Endothelial cell (in vitro differentiated cells): ENCODE measurements at regions not wholly inside any gene's neighbourhood (a gene's known extent, or its start where the extent isn't known, plus 50 kb on each side); places are given as distances from the start of the nearest gene placed in this dataset.
"Not testable (repeated sequence)": the region's sequence is repeated elsewhere in the genome, so short reads cannot be mapped to it uniquely, and the experiment has no call there.

ENCODE experiments used
- DNase-seq: peaks from one replicate; pipeline ENCODE4 v3.0.0; 2021; ENCODE audit warnings: low spot score
- H3K27ac Mint-ChIP-seq: one replicate; pipeline ENCODE4 v1.8.0; 2021; ENCODE audit warnings: mixed read lengths, inconsistent platforms; ENCODE audit not compliant: unreplicated experiment
- H3K27me3 Mint-ChIP-seq: one replicate; pipeline ENCODE4 v1.8.0; 2021; ENCODE audit warnings: mild to moderate bottlenecking, moderate library complexity, mixed read lengths, inconsistent platforms; ENCODE audit not compliant: unreplicated experiment
- H3K36me3 Mint-ChIP-seq: one replicate; pipeline ENCODE4 v1.8.0; 2021; ENCODE audit warnings: mild to moderate bottlenecking, low read depth, mixed read lengths, inconsistent platforms; ENCODE audit not compliant: unreplicated experiment
- H3K4me1 Mint-ChIP-seq: one replicate; pipeline ENCODE4 v1.8.0; 2021; ENCODE audit warnings: mild to moderate bottlenecking, mixed read lengths, inconsistent platforms; ENCODE audit not compliant: unreplicated experiment
- H3K4me3 Mint-ChIP-seq: one replicate; pipeline ENCODE4 v1.8.0; 2021; ENCODE audit warnings: mild to moderate bottlenecking, mixed read lengths, inconsistent platforms; ENCODE audit not compliant: unreplicated experiment
- H3K9me3 Mint-ChIP-seq: one replicate; pipeline ENCODE4 v1.8.0; 2021; ENCODE audit warnings: mixed read lengths, inconsistent platforms; ENCODE audit not compliant: unreplicated experiment
- TF ChIP-seq, protein P1 (sequence below): fragments of 200-600 bp; sonication (generic); IDR thresholded peaks from one replicate; pipeline ENCODE4 v1.5.0; 2021; ENCODE audit warnings: antibody characterized with exemption; ENCODE audit not compliant: unreplicated experiment

DNA sequence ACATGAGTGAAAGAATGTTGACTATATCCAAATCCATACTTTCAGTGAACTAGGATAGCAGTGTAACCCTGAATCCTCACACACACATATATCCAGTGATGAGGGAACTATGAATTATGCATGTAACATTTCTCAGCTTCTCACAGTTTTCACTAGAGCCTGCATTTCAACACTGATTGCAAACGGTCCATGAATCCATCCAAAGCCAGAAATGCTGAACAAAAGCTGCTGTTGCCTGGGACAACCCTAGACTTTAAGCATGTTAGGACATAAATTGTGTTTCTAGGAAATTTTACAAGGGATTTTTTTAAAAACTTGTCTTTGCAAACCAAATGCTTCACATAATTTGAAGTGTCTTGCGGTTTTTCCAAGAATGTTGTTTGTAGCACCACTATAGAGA is 2010.0 kb upstream of the WWC1 start:
- Mint-ChIP-seq H3K9me3 (no peaks in the 10 kb centered on the region), H3K27me3 (peaks cover 2% of the 10 kb centered on the region), H3K4me3 (no peak overlapping the region), H3K27ac (no peak overlapping the region), H3K36me3 (no peaks in the 10 kb centered on the region), H3K4me1 (no peaks in the 10 kb centered on the region)
- DNase-seq = no peak
- TF ChIP-seq, protein P1, sequence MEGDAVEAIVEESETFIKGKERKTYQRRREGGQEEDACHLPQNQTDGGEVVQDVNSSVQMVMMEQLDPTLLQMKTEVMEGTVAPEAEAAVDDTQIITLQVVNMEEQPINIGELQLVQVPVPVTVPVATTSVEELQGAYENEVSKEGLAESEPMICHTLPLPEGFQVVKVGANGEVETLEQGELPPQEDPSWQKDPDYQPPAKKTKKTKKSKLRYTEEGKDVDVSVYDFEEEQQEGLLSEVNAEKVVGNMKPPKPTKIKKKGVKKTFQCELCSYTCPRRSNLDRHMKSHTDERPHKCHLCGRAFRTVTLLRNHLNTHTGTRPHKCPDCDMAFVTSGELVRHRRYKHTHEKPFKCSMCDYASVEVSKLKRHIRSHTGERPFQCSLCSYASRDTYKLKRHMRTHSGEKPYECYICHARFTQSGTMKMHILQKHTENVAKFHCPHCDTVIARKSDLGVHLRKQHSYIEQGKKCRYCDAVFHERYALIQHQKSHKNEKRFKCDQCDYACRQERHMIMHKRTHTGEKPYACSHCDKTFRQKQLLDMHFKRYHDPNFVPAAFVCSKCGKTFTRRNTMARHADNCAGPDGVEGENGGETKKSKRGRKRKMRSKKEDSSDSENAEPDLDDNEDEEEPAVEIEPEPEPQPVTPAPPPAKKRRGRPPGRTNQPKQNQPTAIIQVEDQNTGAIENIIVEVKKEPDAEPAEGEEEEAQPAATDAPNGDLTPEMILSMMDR = no peak

DNA sequence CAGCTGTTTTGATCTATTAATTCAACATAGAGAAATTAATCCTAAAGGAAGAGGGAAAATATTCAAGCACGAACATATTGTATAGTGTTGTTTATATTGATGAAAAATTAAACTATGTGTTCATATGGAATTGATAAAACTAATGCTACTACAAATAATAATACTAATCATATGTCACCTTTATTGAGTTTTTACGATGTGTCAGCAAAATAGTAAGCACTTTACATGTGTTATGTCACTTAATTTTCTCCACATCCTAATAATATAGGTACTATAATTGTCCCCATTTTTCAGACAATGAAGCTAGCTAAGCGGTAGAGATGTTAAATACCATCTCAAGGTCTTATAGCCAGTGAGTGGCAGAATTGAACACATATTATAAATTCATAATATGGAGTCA is 2008.5 kb upstream of the WWC1 start:
- peaks cover 2% of the 10 kb centered on the region for H3K27me3 Mint-ChIP-seq
- TF ChIP-seq, protein P1 = no peak
- no peak for DNase-seq
- no peak overlapping the region for H3K4me3 Mint-ChIP-seq
- H3K27ac Mint-ChIP-seq = no peak overlapping the region
- H3K9me3 Mint-ChIP-seq = no peaks in the 10 kb centered on the region
- H3K36me3 Mint-ChIP-seq = no peaks in the 10 kb centered on the region
- H3K4me1 Mint-ChIP-seq = no peaks in the 10 kb centered on the region

DNA sequence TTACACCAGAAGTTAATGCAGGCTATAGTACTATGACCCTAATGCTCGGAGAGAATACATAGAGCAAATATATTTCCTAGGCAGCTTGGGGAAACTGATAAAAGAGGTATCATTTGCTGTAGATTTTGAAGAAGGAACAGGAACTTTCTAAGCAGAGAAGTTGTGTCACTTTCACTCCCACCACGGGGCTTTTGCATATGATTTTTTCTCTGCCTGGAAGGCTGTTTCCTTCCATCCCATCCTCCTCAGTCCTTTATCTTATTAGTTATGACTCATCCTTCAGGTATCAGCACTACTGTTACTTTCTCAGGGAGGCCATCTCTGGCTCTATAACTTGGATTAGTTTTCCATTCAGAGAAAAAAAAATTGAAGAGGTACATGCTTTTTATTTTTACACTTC is 2006.1 kb upstream of the WWC1 start:
- TF ChIP-seq, protein P1 = no peak
- Mint-ChIP-seq H3K9me3 (no peaks in the 10 kb centered on the region), H3K36me3 (no peaks in the 10 kb centered on the region), H3K27me3 (peaks cover 2% of the 10 kb centered on the region), H3K4me1 (no peaks in the 10 kb centered on the region), H3K4me3 (no peak overlapping the region), H3K27ac (no peak overlapping the region)
- DNase-seq = no peak

DNA sequence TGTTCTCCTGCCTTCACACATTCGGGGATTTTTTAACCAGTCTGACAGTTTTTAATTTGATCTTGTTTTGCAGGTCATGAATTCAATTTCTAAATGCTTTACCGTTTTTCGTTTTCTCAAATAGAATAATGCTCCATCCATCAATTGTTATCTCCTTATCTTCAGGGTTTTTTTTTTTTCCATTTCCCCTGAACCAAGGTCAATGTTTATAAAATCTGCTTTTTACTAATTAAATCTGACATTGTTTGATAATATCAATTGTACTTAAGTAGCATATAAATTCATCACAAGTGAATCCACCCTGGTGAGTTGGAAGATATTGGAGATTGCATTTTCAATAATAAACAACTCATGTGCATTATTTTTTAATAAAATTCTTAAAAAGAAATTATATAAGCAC is 2004.6 kb upstream of the WWC1 start:
- Mint-ChIP-seq H3K36me3 (no peaks in the 10 kb centered on the region), H3K4me1 (no peaks in the 10 kb centered on the region), H3K9me3 (no peaks in the 10 kb centered on the region), H3K4me3 (no peak overlapping the region), H3K27ac (no peak overlapping the region), H3K27me3 (peaks cover 2% of the 10 kb centered on the region)
- DNase-seq = no peak
- TF ChIP-seq, protein P1 = no peak

DNA sequence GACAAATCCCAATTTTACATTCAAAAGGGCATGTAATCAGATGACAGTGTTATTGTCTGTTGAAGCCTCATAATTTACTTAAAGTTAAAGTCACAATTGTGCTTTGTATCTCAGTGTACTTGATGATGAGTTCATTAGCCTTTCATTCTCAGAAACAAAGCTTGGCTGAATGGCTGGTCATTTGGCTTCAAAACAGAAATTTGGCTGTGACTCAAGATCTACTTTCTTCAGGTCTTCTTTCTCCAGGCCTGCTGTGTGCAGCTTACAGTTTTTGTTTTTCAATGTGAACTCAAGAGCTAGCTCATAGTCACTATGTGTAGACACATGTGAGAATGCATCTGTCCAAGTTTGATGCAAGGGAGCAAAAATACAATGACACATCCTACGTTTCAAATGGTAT is 2003.6 kb upstream of the WWC1 start:
- Mint-ChIP-seq H3K9me3 (no peaks in the 10 kb centered on the region), H3K27ac (no peak overlapping the region), H3K4me1 (no peaks in the 10 kb centered on the region), H3K36me3 (no peaks in the 10 kb centered on the region), H3K27me3 (peaks cover 2% of the 10 kb centered on the region), H3K4me3 (no peak overlapping the region)
- TF ChIP-seq, protein P1 = no peak
- no peak for DNase-seq

DNA sequence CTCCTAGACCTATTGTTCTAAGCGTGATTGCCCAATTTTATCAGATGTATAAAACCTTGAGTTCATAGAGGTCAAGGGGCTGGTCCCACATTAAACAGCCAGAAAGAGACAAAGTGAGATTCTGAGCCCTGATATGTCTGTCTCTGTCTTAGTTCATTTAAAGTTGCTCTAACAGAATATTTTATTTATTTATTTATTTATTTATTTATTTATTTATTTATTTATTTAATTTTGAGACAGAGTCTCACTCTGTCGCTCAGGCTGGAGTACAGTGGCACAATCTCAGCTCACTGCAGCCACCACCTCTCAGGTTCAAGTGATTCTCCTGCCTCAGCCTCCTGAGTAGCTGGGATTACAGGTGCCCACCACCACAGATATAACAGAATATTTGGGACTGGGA is 1999.6 kb upstream of the WWC1 start:
- H3K4me3 Mint-ChIP-seq, H3K36me3 Mint-ChIP-seq, H3K27me3 Mint-ChIP-seq, H3K9me3 Mint-ChIP-seq, DNase-seq, H3K27ac Mint-ChIP-seq, H3K4me1 Mint-ChIP-seq: not testable (repeated sequence)
